HepG2 (cell line): ENCODE measurements at regions not wholly inside any gene's neighbourhood (a gene's known extent, or its start where the extent isn't known, plus 50 kb on each side); places are given as distances from the start of the nearest gene placed in this dataset.

Source experiments
- ATAC-seq: fragments of 200-7000 bp; cut with Tn5 transposase; 3 replicates; pipeline ENCODE4 v1.9.1; 2020; ENCODE audit warnings: mild to moderate bottlenecking, moderate library complexity
- BruUV-seq: library from RNA; stranded (reverse); fragments of 400-500 nt; replicated peaks from 2 replicates; lab custom pipeline; 2021; lab: Mats Ljungman, UMichigan
- CTCF ChIA-PET: fragments of 300-600 bp; formaldehyde crosslinking; extraction: SDS; loops from one replicate; lab custom pipeline; 2021; ENCODE audit warnings: low total read pairs, inconsistent platforms, low intra/inter-chr PET ratio; lab: Yijun Ruan, JAX
- POLR2A ChIA-PET: fragments of 350-600 bp; sonication (Branson Sonifier 250); formaldehyde crosslinking; loops from one replicate; lab custom pipeline; 2020; ENCODE audit warnings: antibody characterized with exemption, inconsistent platforms; lab: Yijun Ruan, JAX
- DNase-seq: peaks from one replicate; pipeline ENCODE4 v3.0.0-alpha.2; 2015; ENCODE audit warnings: low spot score
- FAIRE-seq: peaks from 3 replicates; lab custom pipeline; 2011; peaks lifted over from hg19 to GRCh38; lab: Jason Lieb, UNC
- H2AFZ ChIP-seq: one replicate; pipeline ENCODE4 v1.6.1; 2011; ENCODE audit warnings: low read length, inconsistent platforms
- H3K27ac ChIP-seq: fragments of 300-600 bp; 3 replicates; pipeline ENCODE4 v1.8.0; 2011; ENCODE audit warnings: mixed run types, mild to moderate bottlenecking, mixed read lengths, low read length, inconsistent platforms; ENCODE audit not compliant: insufficient read depth; ENCODE audit errors: extremely low read length
- H3K27me3 ChIP-seq, 2 experiments: fragments of 200-600 bp in 1 of 2; 2 replicates in 1 of 2; 3 replicates in 1 of 2; pipeline versions ENCODE4 v1.6.0 to v1.8.0; 2011; ENCODE audit warnings: low read length in 2 of 2, mild to moderate bottlenecking in 2 of 2, moderate library complexity in 2 of 2, inconsistent platforms in 1 of 2; ENCODE audit not compliant: insufficient read depth in 2 of 2, control insufficient read depth in 1 of 2
- H3K36me3 ChIP-seq, 2 experiments: fragments of 200-600 bp in 1 of 2; replicated peaks in 1 of 2; 2 replicates in 1 of 2; 3 replicates in 1 of 2; pipeline versions ENCODE4 v1.5.1 to v1.8.0; 2011; ENCODE audit warnings: low read length in 2 of 2, inconsistent platforms in 1 of 2; ENCODE audit not compliant: insufficient read depth in 2 of 2, control insufficient read depth in 1 of 2
- H3K4me1 ChIP-seq: 2 replicates; pipeline ENCODE4 v1.5.1; 2012; ENCODE audit warnings: low read length, inconsistent platforms; ENCODE audit not compliant: insufficient read depth
- H3K4me2 ChIP-seq: 2 replicates; pipeline ENCODE4 v1.6.0; 2011; ENCODE audit warnings: low read depth, low read length, inconsistent platforms
- H3K4me3 ChIP-seq, 3 experiments: fragments of 200-600 bp in 1 of 3; sonication (generic), shearing (Covaris generic) in 1 of 3; replicated peaks in 1 of 3; 2 replicates each; pipeline ENCODE4 v1.5.1; 2011 to 2016; ENCODE audit warnings: low read length in 3 of 3, inconsistent platforms in 2 of 3, low read depth in 2 of 3, mild to moderate bottlenecking in 2 of 3, control low read depth in 1 of 3, mixed read lengths in 1 of 3; ENCODE audit not compliant: insufficient read depth in 1 of 3
- H3K79me2 ChIP-seq: one replicate; pipeline ENCODE4 v1.6.1; 2011; ENCODE audit warnings: low read length, inconsistent platforms; ENCODE audit not compliant: insufficient read depth
- H3K9ac ChIP-seq: 2 replicates; pipeline ENCODE4 v1.6.0; 2011; ENCODE audit warnings: mild to moderate bottlenecking, low read depth, low read length, inconsistent platforms; ENCODE audit not compliant: insufficient read depth
- H3K9me3 ChIP-seq: 2 replicates; pipeline ENCODE4 v1.5.1; 2012; ENCODE audit warnings: mild to moderate bottlenecking, low read length
- H4K20me1 ChIP-seq: 2 replicates; pipeline ENCODE4 v1.6.0; 2011; ENCODE audit warnings: inconsistent platforms, mild to moderate bottlenecking, low read length, moderate library complexity; ENCODE audit not compliant: insufficient read depth
- ELF4 ChIP-seq: sonication (generic); formaldehyde crosslinking; IDR thresholded peaks from 2 replicates; pipeline ENCODE4 v1.5.0; 2020; ENCODE audit warnings: missing genetic modification reagents, mild to moderate bottlenecking, moderate library complexity, borderline replicate concordance
- EP300 ChIP-seq, 3 experiments: sonication (generic) in 1 of 3; formaldehyde crosslinking in 1 of 3; IDR thresholded peaks; 2 replicates each; pipeline versions ENCODE4 v1.5.1 to v1.6.1; 2011 to 2020; ENCODE audit warnings: low read depth in 2 of 3, low read length in 2 of 3, borderline replicate concordance in 1 of 3, improper control_type of control experiment in 1 of 3, mild to moderate bottlenecking in 1 of 3, missing genetic modification reagents in 1 of 3, moderate library complexity in 1 of 3
- FOXP1 ChIP-seq, 2 experiments: fragments of 450-650 bp in 1 of 2; IDR thresholded peaks; 2 replicates each; pipeline ENCODE4 v1.6.1; 2017 to 2018; ENCODE audit warnings: antibody characterized with exemption in 1 of 2
- HNRNPK ChIP-seq: fragments of 200-400 bp; formaldehyde crosslinking; IDR thresholded peaks from 2 replicates; pipeline ENCODE4 v1.6.1; 2018; ENCODE audit warnings: low read length, low read depth, moderate library complexity, mild to moderate bottlenecking; ENCODE audit not compliant: poor library complexity, severe bottlenecking
- NFYB ChIP-seq: sonication (generic); formaldehyde crosslinking; IDR thresholded peaks from 2 replicates; pipeline ENCODE4 v1.4.0; 2020; ENCODE audit warnings: missing genetic modification reagents
- RELA ChIP-seq: sonication (generic); formaldehyde crosslinking; IDR thresholded peaks from 2 replicates; pipeline ENCODE4 v1.4.0; 2020; ENCODE audit warnings: missing genetic modification reagents
- ZNF414 ChIP-seq: sonication (generic); formaldehyde crosslinking; IDR thresholded peaks from 2 replicates; pipeline ENCODE4 v1.5.0; 2020; ENCODE audit warnings: missing genetic modification reagents
- ZNF557 ChIP-seq: sonication (generic); formaldehyde crosslinking; IDR thresholded peaks from 2 replicates; pipeline ENCODE4 v1.4.0; 2020; ENCODE audit warnings: missing genetic modification reagents
- WGBS: methylation state at CpG from one replicate; pipeline ENCODE4 v1.1.6; 2017; ENCODE audit warnings: low lambda C conversion rate; 5-methylcytosine and 5-hydroxymethylcytosine counted together
- in situ Hi-C: cut with HindIII; loops from 2 replicates; pipeline ENCODE4 v1.10.0; 2017; ENCODE audit warnings: low pct_unique_long_range_greater_than_20kb; ENCODE audit not compliant: extremely low pct_ligation_motif_present
- intact Hi-C: fragments of 100-400 bp; cut with micrococcal nuclease; formaldehyde crosslinking; loops from one replicate; pipeline ENCODE4 v1.10.0; 2022; ENCODE audit not compliant: unreplicated experiment
- TF ChIP-seq, protein P1 (sequence below): sonication (generic); formaldehyde crosslinking; IDR thresholded peaks from 2 replicates; pipeline ENCODE4 v1.5.1; 2020; ENCODE audit warnings: mild to moderate bottlenecking, missing genetic modification reagents, moderate library complexity

GRCh38 chr7:41182782-41183181 lies 520.1 kb downstream of the INHBA start:
- 59% methylated on average over 2 of the region's 2 CpGs for WGBS
- FAIRE-seq (no peak), ATAC-seq (no peak), DNase-seq (no peak)
- H3K9ac ChIP-seq, result no peak overlapping the region
- H3K4me2 ChIP-seq, result no peak overlapping the region
- H3K79me2 ChIP-seq, result no peaks in the 10 kb centered on the region
- no peak overlapping the region for H3K4me3 ChIP-seq
- no TSS peak for BruUV-seq
- CTCF ChIA-PET, result no interaction called here
- no peaks in the 10 kb centered on the region for H4K20me1 ChIP-seq
- H3K9me3 ChIP-seq, result no peaks in the 10 kb centered on the region
- TF ChIP-seq HNRNPK, result peak; percentile 62
- no peak for TF ChIP-seq ELF4 (CRISPR knock-in tag)
- no peak for TF ChIP-seq NFYB
- TF ChIP-seq RELA (CRISPR knock-in tag), result no peak
- in situ Hi-C loops, result no loop called here
- no peak overlapping the region for H3K27ac ChIP-seq
- intact Hi-C loops, result no loop called here
- H3K27me3 ChIP-seq, result no peaks in the 10 kb centered on the region
- no peaks in the 10 kb centered on the region for H3K36me3 ChIP-seq
- POLR2A ChIA-PET, result no interaction called here
- no peaks in the 10 kb centered on the region for H3K4me1 ChIP-seq
- no peak overlapping the region for H2AFZ ChIP-seq

GRCh38 chr7:41175435-41175834 lies 527.5 kb downstream of the INHBA start:
- no peak for FAIRE-seq
- CTCF ChIA-PET, result no interaction called here

More at GRCh38 chr7:41175435-41175834, 527.5 kb downstream of the INHBA start:
- in situ Hi-C loops (no loop called here), intact Hi-C loops (no loop called here)
- Histone ChIP-seq H3K36me3 (no peaks in the 10 kb centered on the region), H3K27ac (no peak overlapping the region), H3K4me1 (no peaks in the 10 kb centered on the region), H3K4me2 (no peak overlapping the region), H3K9ac (no peak overlapping the region), H3K27me3 (no peaks in the 10 kb centered on the region), H3K79me2 (no peaks in the 10 kb centered on the region), H4K20me1 (no peaks in the 10 kb centered on the region), H3K9me3 (0 out of 2 replicates have a peak, but pooled peaks cover 3% of the 10 kb centered on the region), H3K4me3 (no peak overlapping the region), H2AFZ (no peak overlapping the region)
- BruUV-seq, result no TSS peak
- POLR2A ChIA-PET, result no interaction called here
- DNase-seq (no peak), ATAC-seq (no peak)
- WGBS, result 56% methylated on average over 8 of the region's 8 CpGs
- TF ChIP-seq ZNF557 (CRISPR knock-in tag) (no peak), FOXP1 (IDR thresholded peaks at IDR 0.05) (no peak), FOXP1 (CRISPR knock-in tag; IDR thresholded peaks at IDR 0.05) (no peak), EP300 (IDR thresholded peaks at IDR 0.05; ENCODE audit: low read depth in 2 of 2, low read length in 2 of 2) (no peak), EP300 (CRISPR knock-in tag; IDR thresholded peaks at IDR 0.05; ENCODE audit: borderline replicate concordance) (no peak), ZNF414 (CRISPR knock-in tag) (no peak)
- TF ChIP-seq, protein P1, sequence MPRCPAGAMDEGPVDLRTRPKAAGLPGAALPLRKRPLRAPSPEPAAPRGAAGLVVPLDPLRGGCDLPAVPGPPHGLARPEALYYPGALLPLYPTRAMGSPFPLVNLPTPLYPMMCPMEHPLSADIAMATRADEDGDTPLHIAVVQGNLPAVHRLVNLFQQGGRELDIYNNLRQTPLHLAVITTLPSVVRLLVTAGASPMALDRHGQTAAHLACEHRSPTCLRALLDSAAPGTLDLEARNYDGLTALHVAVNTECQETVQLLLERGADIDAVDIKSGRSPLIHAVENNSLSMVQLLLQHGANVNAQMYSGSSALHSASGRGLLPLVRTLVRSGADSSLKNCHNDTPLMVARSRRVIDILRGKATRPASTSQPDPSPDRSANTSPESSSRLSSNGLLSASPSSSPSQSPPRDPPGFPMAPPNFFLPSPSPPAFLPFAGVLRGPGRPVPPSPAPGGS (CRISPR knock-in tag), result no peak
